ENCODE measurements at regions not wholly inside any gene's neighbourhood (a gene's known extent, or its start where the extent isn't known, plus 50 kb on each side); places are given as distances from the start of the nearest gene placed in this dataset.

DNA sequence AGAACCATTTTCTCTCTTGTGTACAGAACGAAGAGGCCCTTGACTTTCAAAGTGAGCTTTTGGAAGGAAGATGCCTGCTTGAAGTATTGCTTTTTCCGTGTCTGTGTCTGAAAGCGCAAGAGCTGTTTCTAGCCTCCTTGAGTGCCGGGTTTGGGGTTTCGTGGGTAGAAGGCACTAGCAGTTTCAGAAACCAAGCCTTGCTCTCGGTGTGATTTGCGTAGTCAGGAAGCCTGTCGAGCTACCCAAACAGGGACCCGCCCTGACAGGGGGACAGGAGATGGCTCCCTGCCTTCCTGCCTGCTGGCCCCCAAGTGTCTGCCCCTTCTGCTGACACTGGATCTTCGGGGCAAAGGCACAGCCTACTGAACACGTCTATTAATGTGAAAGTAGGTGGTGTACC lies 322.0 kb downstream of the MAF start (continued):
- TF ChIP-seq, protein P1, sequence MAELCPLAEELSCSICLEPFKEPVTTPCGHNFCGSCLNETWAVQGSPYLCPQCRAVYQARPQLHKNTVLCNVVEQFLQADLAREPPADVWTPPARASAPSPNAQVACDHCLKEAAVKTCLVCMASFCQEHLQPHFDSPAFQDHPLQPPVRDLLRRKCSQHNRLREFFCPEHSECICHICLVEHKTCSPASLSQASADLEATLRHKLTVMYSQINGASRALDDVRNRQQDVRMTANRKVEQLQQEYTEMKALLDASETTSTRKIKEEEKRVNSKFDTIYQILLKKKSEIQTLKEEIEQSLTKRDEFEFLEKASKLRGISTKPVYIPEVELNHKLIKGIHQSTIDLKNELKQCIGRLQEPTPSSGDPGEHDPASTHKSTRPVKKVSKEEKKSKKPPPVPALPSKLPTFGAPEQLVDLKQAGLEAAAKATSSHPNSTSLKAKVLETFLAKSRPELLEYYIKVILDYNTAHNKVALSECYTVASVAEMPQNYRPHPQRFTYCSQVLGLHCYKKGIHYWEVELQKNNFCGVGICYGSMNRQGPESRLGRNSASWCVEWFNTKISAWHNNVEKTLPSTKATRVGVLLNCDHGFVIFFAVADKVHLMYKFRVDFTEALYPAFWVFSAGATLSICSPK (IDR thresholded peaks at IDR 0.05; ENCODE audit: borderline replicate concordance), result no peak

DNA sequence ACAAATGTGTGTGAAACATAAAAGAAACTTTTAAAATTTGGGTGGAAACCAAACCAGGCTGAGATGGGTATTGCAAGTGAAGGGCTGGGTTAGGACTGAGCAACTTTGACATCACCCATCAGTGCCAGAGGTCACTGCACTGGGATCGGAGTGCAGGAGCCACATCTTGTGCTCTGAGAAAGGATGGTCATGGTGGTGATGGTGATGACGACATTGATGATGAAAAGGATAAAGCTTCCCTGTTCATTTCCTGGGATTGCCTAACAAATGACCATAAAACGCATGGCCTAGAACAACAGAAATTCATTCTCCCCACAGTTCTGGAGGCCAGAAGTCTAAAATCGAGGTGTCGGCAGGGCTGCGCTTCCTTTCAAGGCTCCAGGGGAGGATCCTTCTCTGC lies 324.0 kb downstream of the MAF start:
- DNase-seq (ENCODE audit: extremely low read depth in 1 of 4, low spot score in 3 of 4) (no peak), FAIRE-seq (no peak), ATAC-seq (no peak)
- no TSS peak for BruUV-seq (replicated peaks)
- TF ChIP-seq, protein P2, sequence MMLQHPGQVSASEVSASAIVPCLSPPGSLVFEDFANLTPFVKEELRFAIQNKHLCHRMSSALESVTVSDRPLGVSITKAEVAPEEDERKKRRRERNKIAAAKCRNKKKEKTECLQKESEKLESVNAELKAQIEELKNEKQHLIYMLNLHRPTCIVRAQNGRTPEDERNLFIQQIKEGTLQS (IDR thresholded peaks at IDR 0.05), result peak; percentile 38; the same call in 1 of the 2 replicates
- TF ChIP-seq, protein P2 (CRISPR knock-in tag; conservative IDR thresholded peaks at IDR 0.05), result no peak
- TF ChIP-seq, protein P3, sequence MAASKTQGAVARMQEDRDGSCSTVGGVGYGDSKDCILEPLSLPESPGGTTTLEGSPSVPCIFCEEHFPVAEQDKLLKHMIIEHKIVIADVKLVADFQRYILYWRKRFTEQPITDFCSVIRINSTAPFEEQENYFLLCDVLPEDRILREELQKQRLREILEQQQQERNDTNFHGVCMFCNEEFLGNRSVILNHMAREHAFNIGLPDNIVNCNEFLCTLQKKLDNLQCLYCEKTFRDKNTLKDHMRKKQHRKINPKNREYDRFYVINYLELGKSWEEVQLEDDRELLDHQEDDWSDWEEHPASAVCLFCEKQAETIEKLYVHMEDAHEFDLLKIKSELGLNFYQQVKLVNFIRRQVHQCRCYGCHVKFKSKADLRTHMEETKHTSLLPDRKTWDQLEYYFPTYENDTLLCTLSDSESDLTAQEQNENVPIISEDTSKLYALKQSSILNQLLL (CRISPR knock-in tag; IDR thresholded peaks at IDR 0.05; ENCODE audit: borderline replicate concordance), result no peak
- TF ChIP-seq DPF2 (IDR thresholded peaks at IDR 0.05) (no peak), ZNF354B (CRISPR knock-in tag; IDR thresholded peaks at IDR 0.05) (no peak)
- Histone ChIP-seq H3K4me3 (no peak overlapping the region), H3K27me3 (ENCODE audit: control insufficient read depth in 2 of 2, insufficient read depth in 2 of 2, low read length in 2 of 2) (peaks cover 21 to 34% of the 10 kb centered on the region in 2 experiments; a peak in 4 of 5 replicates), H3K9ac (ENCODE audit: insufficient read depth in 1 of 2, low read depth in 2 of 2, low read length in 2 of 2) (no peak overlapping the region), H4K20me1 (replicated peaks; ENCODE audit: control insufficient read depth, insufficient read depth, low read length) (no peaks in the 10 kb centered on the region), H3K9me1 (ENCODE audit: control insufficient read depth, insufficient read depth, low read length) (no peaks in the 10 kb centered on the region), H3K4me2 (ENCODE audit: insufficient read depth, low read length) (no peak overlapping the region), H3K4me1 (replicated peaks in 1 of 2; ENCODE audit: control insufficient read depth in 2 of 2, insufficient read depth in 2 of 2, low read length in 2 of 2) (no peaks in the 10 kb centered on the region), H2AFZ (ENCODE audit: low read depth, low read length) (no peak overlapping the region), H3K36me3 (ENCODE audit: control insufficient read depth, insufficient read depth, low read length) (no peaks in the 10 kb centered on the region), H3K27ac (ENCODE audit: extremely low read depth, low read depth, low read length) (no peak overlapping the region), H3K9me3 (replicated peaks; ENCODE audit: control insufficient read depth, insufficient read depth, low read depth, low read length) (no peaks in the 10 kb centered on the region), H3K79me2 (ENCODE audit: control insufficient read depth, insufficient read depth, low read length) (no peaks in the 10 kb centered on the region)
- ChIA-PET POLR2A (no interaction called here), CTCF (ENCODE audit: low intra/inter-chr PET ratio) (no interaction called here)
- in situ Hi-C loops (cut with MboI) (no loop called here), intact Hi-C loops (cut with micrococcal nuclease) (no loop called here)
- 1% methylated on average over 6 of the region's 6 CpGs for WGBS (ENCODE audit: insufficient coverage, low coverage, missing lambda C conversion rate)
